GM18951 (cell line): ENCODE measurements at regions not wholly inside any gene's neighbourhood (a gene's known extent, or its start where the extent isn't known, plus 50 kb on each side); places are given as distances from the start of the nearest gene placed in this dataset.

ENCODE experiments used
- POLR2A ChIP-seq: IDR thresholded peaks from 4 replicates; pipeline ENCODE4 v1.6.1; 2011; ENCODE audit warnings: mild to moderate bottlenecking; ENCODE audit not compliant: insufficient read length, insufficient read depth; ENCODE audit errors: extremely low read depth
- in situ Hi-C: fragments of 300-500 bp; cut with MboI; formaldehyde crosslinking; loops from one replicate; pipeline ENCODE4 v1.12.0; 2022; ENCODE audit warnings: low sequenced_read_pairs, mixed read lengths, inconsistent platforms; ENCODE audit not compliant: unreplicated experiment

- no peak for TF ChIP-seq POLR2A
- in situ Hi-C loops: no loop called here
Measured at GRCh38 chr15:45962733-45963132, 327.9 kb downstream of the SQOR start.

GRCh38 chr15:45970542-45970941 lies 335.7 kb downstream of the SQOR start:
- TF ChIP-seq POLR2A: no peak
- in situ Hi-C loops: no loop called here

GRCh38 chr15:45980366-45980765 lies 345.5 kb downstream of the SQOR start:
- no peak for TF ChIP-seq POLR2A
- in situ Hi-C loops: no loop called here

GRCh38 chr15:45981625-45982024 lies 346.8 kb downstream of the SQOR start:
- in situ Hi-C loops: no loop called here
- TF ChIP-seq POLR2A: no peak

- TF ChIP-seq POLR2A: no peak
- in situ Hi-C loops: no loop called here
Measured at GRCh38 chr15:45991863-45992262, 357.0 kb downstream of the SQOR start.

GRCh38 chr15:45993072-45993471 lies 358.2 kb downstream of the SQOR start:
- in situ Hi-C loops: no loop called here
- no peak for TF ChIP-seq POLR2A

GRCh38 chr15:45993508-45993907 lies 358.7 kb downstream of the SQOR start:
- in situ Hi-C loops: no loop called here
- TF ChIP-seq POLR2A: no peak

GRCh38 chr15:45995800-45996199 lies 361.0 kb downstream of the SQOR start:
- in situ Hi-C loops: no loop called here

GRCh38 chr15:46014532-46014931 lies 379.7 kb downstream of the SQOR start:
- in situ Hi-C loops: no loop called here
- no peak for TF ChIP-seq POLR2A

More at GRCh38 chr15:45995800-45996199, 361.0 kb downstream of the SQOR start:
- no peak for TF ChIP-seq POLR2A

GRCh38 chr15:46034755-46035154 lies 399.9 kb downstream of the SQOR start:
- TF ChIP-seq POLR2A: no peak
- in situ Hi-C loops: no loop called here

GRCh38 chr15:46039703-46040102 lies 404.9 kb downstream of the SQOR start:
- no peak for TF ChIP-seq POLR2A
- in situ Hi-C loops: no loop called here

- in situ Hi-C loops: no loop called here
- TF ChIP-seq POLR2A: no peak
Measured at GRCh38 chr15:46041905-46042304, 407.1 kb downstream of the SQOR start.

GRCh38 chr15:46059921-46060594 lies 425.2 kb downstream of the SQOR start:
- in situ Hi-C loops: no loop called here

GRCh38 chr15:46061002-46061401 lies 426.2 kb downstream of the SQOR start:
- in situ Hi-C loops: no loop called here
- no peak for TF ChIP-seq POLR2A

More at GRCh38 chr15:46059921-46060594, 425.2 kb downstream of the SQOR start:
- TF ChIP-seq POLR2A: no peak
